GM19043 (cell line): ENCODE measurements at regions not wholly inside any gene's neighbourhood (a gene's known extent, or its start where the extent isn't known, plus 50 kb on each side); places are given as distances from the start of the nearest gene placed in this dataset.

Experiments used
- ATAC-seq: cut with Tn5 transposase; IDR thresholded peaks from one replicate; pipeline ENCODE4 v1.9.1; 2021; ENCODE audit warnings: low read depth; ENCODE audit not compliant: unreplicated experiment

DNA sequence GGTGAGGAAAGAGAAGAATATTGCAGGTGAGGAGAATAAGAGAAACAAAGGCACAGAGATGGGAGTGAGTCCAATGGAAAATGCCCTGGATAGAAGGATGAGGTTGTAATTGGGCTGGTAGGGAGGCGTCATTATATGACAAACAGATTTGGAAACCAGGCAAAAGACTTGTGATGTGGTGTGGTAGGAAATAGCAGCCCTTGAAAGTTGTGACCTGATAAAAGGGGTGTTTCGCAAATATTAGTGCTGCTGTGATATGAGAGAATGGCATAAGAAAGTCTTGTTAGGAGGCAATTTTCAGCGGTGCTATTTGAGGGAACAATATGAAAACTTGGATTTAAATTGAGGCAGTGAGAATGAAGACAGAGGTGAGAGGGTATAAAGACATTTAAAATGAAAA is 217.5 kb upstream of the ACTBL2 start:
- no peak for ATAC-seq

DNA sequence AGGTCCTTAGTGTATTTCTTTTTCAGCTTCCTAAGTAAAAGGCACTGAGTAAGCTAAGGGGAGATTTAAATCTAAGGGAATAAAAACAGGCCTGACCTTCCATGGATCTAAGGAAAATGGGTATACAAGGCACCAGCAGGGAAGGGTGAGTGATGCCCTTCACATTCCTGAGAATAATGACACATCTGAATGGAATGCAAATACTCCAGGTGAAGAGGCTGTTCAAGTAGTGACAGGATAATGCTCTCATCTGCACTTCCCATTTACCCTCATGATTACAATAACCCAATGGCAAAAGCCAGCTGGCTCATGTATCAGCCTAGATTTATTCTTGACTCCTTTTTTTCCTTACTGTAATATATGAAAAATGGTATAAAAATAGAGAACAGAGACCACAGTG is 216.2 kb upstream of the ACTBL2 start:
- no peak for ATAC-seq

DNA sequence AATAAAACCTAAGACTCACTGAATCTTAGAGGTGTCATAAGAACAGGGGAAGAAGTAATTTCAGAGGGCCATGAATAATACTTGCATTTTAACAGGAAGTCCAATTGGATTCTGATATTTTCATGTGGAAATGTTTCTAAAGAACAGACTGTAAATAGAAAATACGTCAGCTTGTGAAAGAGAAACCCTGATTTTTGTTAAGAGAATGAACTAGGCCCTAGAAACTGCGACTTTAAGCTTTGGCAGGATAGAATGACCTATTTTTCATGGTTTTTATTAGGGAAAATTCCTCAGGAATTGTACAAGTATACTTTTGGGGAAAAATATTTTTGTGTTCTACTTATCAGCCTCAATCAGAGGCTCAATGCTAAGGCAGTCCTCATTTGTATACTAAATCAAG is 215.5 kb upstream of the ACTBL2 start:
- no peak for ATAC-seq

DNA sequence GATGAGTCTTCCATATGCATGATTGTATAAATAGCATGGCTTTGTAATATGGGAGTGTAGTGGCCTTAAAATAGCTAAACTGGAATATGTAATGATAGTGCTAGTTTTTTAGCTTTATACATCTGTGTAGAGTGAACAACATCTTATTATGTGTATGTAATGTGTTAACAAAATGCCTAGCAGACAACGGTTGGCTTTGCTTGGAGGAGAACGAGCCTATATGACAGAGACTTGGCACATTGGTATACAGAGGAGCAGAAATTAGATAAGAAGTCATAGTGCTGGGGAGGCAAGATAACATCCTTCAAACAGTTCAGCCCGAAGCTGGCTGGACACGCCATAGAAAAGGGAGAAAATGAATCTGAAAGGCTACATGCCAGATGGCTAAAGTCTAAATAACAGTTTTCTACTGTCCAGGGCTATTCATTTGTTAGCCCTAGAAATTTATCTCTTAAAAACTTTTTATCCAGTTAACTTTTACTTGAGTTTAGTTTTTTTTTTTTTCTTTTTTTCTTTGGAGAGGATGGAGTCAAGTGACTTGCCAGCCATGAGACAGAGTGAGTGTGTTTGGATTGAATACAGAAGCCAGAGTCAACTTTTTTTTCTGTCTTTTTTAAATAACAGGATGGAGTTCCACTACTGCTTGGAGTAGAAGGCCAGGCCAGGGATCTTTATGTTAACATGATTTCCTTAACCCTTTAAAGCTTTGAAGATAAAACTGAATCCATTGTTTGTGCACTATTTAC is 214.4 kb upstream of the ACTBL2 start:
- no peak for ATAC-seq

DNA sequence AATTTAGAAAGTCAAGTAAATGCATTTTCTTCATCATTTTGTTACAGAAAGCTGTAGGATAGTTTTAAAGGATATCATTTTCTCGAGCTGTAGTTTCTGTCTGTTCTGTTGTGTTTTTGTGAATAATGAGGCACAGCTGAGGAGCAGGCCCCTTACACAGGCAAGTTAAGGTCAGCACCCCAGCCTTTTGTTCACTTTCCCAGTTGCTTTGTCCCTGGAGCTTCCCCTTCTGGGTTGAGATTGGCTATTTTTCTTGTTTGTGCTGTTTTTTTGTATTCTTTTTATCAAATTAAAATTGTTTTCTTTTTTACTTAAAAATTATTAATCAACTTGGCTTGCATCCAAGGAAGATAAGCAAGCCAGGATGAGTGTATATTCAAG is 213.8 kb upstream of the ACTBL2 start:
- ATAC-seq: no peak

DNA sequence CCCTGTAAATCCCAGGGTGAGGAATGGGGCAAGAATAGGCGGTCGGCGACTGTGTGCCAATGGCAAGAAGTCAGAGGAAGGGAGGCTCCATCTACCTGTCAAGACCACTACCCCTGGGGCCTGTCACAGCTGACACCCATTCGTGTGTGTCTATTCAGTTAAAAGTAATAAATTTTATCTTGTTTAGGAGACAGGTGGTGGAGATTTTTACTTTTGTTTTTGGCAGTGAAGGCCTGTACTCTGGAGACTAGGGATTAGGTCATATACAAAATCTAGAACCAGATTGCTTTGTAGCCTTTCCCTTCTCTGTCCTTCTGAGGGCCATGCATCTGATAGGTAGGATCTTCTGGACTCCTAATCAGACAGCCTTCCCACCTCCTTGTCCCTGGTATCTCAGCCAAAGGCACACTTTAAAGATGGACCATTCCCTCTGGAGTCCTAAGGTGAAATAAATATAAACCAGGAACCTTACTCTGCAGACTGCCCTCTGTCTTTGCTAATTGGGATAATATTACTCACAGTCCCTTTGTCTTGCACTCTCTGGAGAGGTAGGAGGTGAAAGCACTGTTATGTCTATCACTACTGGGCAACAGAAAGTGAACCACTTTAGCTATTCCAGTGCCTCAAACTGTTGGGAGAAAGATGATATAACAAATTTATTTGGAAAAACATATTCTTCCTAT is 213.2 kb upstream of the ACTBL2 start:
- ATAC-seq: no peak

DNA sequence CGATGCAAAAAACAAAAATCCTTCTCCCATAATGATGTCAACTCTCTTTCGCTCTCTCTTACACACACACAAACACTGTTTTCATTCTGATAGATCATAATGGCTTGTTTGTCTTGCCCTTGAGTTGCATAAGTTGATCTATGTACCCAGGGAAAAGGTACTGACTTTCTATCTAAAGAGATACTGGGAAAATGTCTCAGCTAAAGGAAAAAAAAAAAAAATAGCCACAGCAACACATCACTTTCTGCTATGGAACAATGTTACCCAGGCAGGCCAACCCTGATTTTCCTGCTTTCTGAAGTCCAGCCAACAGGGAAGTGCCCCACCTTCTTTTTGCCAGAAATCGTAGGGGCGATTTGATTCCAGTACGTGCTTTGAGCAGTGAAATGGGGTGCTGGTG is 212.6 kb upstream of the ACTBL2 start:
- no peak for ATAC-seq

DNA sequence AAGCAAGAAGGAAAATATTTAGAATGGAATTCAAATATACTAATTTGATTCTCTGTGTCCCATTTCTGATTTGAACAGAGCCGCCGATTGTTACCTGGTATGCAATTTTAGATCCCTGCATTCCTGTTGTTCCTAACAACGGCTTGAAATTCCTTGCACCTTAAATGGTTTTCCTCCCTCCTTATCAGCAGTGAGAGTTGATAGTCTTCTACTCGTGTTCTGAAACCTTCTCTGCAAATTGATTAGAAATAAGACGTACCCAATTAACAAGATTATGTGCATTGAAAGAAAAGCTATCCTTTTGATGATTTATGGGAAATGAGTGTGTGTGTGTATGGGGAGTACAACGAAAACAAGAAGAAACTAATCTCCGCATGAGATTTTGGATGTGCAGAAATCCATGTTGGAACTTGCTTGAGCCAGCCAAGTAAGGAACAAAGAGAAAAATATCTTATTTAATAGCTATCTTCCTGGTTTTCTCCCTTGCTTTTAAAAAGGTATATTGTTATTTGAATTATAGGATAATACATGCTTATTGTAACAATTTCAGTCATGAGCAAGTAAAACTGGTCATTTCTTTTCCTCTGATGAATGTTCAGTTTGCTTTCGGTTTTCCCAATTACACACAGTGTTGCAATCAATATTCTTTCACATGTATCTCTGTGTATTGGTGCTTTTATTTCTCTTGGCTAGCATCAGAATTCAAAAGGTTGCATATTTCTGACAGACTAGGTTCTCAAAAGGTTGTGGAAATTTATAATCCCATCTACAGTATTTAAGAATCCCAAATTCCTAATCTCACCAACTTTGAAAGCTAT is 211.1 kb upstream of the ACTBL2 start:
- ATAC-seq: no peak

DNA sequence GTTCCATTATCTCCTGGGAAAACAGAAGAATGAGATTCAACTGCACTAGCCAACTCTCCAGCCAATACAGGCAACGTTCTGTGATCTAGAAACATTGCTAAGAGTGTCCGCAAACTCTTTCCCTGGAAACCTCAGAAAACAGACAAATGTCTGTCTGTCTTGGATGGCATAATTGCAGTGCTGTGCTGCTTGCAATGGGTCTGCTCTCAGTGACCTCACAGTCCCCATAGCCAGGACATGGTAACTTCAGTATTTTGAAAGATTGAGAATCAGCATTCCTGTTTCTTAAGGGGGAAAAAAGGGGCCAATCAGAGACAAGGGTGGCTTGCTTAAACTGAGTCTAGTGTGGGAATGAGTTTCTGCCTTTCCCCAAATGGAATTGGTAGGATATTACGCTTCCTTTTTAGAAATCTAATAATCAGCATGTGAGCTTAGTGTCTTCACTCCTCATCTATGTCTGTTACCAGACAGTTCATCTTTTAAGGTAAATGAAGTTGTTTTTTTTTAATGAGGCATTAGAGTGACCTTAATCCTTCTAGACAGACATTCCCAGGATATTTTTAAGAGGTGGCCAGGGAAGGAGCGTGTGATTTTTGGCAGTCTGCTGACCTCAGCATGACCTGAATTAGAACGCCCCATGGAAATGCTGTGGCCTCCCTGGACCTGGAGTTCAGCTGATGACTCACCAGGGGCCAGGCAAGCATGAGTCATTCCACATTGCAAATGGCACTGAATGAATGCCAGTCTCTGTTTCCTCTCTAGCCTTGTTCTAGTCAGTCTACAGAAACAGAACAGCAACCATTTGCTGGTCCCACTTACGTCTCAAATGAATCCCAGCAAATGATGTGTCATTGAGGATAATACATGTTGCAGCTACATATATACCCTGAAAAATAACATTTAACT is 210.2 kb upstream of the ACTBL2 start:
- ATAC-seq: no peak

DNA sequence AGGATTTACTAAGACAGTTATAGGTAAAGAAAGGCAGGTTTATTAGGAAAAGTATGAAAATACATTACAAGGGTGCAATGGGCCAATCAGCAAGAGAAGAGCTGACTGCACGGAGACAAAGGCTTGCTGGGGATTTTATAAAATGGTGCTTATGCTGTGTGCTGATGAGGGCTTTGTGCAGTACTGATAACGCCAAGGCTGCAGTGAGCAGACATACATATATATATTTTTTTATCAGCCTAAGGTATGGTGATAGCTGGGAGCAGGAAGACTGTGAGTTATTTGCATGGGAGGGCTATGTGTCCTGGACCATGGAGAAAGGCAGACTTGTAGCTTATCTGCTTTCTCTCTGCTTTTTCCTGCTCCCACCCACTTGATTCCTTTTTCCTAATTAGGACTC is 208.1 kb upstream of the ACTBL2 start:
- no peak for ATAC-seq

DNA sequence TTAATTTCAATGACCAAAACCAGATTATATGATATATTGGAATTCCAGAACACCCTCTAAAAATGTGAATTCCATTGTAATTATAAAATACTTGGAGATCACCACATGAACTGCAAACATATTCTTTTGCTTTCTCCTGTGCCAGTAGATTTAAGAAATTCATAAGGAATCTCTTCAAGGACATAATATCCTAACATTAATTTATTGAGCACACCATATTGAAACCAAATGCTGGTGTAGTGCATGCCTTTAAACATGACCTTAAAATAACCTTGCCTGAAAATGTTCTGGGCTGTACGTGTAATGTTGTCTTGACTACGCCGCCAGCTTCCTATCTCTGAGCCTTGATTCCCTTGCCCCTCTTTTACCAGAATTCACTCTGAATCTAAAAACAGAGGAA is 205.0 kb upstream of the ACTBL2 start:
- no peak for ATAC-seq

DNA sequence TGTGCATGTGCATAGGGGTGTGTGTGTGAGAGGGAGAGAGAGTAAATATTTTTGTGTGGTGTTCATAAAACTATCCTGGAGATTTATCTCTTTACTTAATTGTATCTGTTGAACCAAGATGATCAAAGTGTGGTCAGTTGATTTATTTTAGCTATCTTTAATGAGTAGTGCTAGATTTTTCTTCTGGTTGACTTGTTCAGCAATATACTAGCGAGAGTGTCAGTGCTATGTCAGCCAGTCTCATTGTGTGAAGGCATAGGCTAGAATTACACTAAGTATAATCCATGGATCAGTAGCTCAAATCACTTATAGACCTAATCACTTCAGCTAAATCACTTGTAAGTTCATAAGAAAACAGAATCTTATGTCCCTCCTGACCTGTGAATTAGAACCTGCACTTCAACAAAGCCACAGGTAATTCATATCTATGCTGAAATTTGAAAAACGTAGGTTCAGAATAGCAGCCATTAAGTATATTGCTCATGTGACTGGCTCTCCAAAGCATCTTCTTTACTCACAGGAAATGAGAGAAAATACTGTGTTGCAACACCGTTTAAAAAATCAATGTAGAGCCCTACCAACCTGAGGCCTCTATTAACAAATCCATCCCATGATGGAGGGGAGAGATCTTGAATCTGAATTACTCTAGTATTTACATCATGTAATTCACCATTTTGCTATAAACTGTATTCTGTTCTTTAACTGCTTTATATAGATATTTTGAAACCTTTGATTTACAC is 203.1 kb upstream of the ACTBL2 start:
- no peak for ATAC-seq

DNA sequence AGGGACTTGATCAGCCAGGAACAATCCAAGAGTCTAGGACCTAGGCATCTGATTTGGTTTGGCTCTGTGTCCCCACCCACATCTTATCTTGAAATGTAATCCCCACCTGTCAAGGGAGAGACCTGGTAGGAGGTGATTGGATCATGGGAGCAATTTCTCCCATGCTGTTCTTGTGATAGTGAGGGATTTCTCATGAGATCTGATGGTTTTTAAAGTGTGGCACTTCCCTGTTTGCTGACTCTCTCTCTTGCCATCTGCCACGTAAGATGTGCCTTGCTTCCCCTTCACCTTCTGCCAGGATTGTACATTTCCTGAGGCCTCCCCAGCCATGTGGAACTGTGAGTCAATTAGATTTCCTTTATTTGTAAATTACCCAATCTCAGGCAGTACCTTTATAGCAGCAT is 201.7 kb upstream of the ACTBL2 start:
- ATAC-seq: no peak

DNA sequence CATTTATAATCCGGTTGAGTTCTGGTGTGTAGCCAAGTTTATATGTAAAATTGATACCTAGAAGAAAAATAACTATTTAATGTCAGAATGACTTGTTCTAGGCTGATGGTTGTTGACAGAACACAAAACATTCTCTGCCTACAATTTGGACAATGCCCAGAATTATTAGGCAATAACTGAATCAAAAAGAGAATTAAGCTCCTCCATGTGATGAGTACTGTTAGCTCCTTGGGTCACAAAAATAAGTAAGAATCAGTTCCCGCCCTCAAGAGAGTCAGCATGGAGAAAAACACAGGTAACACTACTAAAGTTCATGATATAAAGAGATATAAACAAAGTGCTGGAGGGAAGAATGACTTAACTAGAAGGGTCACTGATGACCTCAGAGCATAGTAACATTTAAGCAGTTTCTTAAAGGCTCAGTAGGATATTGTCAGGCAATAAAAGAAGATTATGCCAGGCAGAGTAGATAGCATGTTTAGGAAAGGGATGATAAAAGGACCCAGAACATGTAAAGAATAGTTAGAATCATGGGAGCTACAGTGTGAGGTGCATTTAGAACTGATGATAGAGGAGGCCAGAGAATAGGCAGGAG is 200.5 kb upstream of the ACTBL2 start:
- no peak for ATAC-seq

DNA sequence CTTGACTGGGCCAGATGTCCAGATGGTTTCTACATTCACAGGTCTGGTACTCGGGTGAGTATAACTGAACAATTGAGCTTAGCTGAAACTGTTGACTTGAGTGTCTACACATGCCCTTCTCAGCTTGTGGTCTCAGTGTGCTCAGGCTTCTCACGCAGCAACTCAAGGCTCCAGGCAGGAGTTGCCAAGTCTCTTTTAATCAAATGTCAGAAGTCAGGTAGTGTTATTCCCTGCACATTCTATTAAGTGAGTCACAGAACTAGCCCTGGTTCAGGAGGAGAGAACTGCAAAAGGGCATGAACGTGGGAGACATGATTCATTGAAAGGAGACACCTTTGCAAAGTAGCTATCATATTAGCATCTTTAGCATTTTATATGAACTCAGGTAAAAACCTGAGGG is 199.3 kb upstream of the ACTBL2 start:
- no peak for ATAC-seq

DNA sequence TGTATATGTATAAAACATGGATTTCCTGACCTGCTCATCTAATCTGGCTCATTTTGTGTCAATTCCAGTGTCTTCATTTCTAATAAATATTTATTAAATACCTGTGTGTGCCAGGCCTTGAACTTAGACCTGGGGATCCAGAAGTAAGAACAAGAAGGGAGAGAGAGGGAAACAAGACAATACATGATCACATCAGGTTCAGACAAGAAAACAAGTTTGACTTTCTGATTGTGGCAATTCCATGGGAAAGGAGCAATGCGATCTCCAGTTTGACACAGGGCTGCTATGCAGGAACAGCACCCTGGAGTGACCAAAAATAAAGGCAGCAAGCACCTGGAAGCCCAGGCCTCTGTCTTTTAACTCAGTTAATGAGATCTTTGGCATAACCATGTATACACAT is 198.1 kb upstream of the ACTBL2 start:
- no peak for ATAC-seq

DNA sequence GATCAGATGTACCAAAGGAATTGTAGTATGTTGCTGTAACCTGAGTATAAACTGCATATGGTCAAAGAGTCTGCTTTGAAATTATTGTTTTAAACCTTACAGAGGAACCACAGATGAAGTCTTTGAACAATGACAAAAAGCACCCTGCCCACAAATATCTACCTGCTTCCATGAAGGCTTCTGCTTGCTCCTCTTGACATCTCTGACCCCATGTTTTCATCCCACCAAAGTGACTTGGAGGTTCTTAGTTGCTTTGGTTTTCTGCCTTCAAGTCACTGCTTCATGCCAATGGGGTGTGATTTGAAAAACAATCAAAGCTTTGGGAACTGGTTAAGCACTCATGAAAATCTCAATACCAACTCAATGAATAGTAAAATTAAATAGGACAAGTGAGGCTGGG is 194.6 kb upstream of the ACTBL2 start:
- ATAC-seq: no peak

DNA sequence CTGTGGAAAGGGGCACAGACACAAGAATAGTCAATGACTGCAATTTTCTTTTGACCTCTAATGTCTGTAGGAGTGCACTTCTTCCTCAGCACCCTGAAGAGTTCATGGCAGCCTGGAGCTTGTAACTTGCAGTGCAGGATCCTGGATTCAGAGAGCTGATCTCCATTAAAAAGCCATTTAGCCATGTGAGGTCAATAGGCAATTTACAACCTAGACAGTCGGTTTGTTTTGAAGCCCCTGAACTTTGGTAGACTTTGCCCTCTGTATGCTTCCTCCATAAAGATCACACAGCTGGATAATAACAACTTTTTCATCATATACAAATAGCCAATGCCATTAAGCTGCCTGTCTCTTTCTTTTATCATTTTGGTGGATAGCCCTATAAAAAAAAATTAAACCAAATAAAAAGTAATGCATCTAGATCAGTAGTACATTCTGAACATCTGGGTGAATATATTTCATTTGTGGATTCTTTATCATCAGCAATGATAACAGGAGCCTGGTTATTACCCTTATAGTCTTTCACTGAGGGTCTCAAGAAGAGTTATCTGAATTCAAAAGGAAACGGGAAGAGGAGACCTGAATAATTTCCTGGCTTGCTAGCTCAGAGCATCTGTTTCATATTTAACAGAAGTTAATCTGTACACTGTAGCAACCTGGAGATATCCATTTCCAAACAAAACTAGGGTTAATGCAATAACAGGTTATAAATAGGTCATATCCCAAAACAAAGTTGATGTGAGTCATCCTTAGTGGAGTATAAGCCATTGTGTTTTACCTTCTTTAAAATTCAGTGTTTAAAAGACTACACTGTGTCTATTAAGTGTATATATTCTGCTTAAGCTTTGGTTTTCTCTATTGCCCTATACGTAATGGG is 193.8 kb upstream of the ACTBL2 start:
- ATAC-seq: no peak

DNA sequence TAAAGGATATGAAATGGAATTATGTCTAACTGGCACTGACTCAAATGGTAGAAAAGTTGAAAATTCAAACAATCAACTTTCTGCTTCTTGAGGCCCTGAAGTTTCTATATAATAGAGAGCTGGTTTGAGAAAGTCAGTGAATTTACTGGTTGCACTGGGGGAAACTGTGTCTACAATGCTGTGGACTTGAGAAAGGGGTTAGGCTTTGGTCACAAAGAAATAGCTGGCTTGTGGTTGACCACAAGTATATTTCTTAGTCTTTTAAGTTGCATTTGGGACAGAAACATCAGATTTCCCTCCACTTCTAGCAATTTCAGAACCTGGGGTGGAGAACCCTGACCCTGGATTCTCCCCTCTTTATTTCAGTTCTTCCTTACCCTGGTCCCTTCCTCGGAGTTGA is 192.6 kb upstream of the ACTBL2 start:
- no peak for ATAC-seq
